HepG2 (cell line): ENCODE measurements at regions not wholly inside any gene's neighbourhood (a gene's known extent, or its start where the extent isn't known, plus 50 kb on each side); places are given as distances from the start of the nearest gene placed in this dataset.

Experiments used
- ATAC-seq: fragments of 200-7000 bp; cut with Tn5 transposase; 3 replicates; pipeline ENCODE4 v1.9.1; 2020; ENCODE audit warnings: mild to moderate bottlenecking, moderate library complexity
- BruUV-seq: library from RNA; stranded (reverse); fragments of 400-500 nt; replicated peaks from 2 replicates; lab custom pipeline; 2021; lab: Mats Ljungman, UMichigan
- CTCF ChIA-PET: fragments of 300-600 bp; formaldehyde crosslinking; extraction: SDS; loops from one replicate; lab custom pipeline; 2021; ENCODE audit warnings: low total read pairs, inconsistent platforms, low intra/inter-chr PET ratio; lab: Yijun Ruan, JAX
- POLR2A ChIA-PET: fragments of 350-600 bp; sonication (Branson Sonifier 250); formaldehyde crosslinking; loops from one replicate; lab custom pipeline; 2020; ENCODE audit warnings: antibody characterized with exemption, inconsistent platforms; lab: Yijun Ruan, JAX
- DNase-seq: peaks from one replicate; pipeline ENCODE4 v3.0.0-alpha.2; 2015; ENCODE audit warnings: low spot score
- FAIRE-seq: peaks from 3 replicates; lab custom pipeline; 2011; peaks lifted over from hg19 to GRCh38; lab: Jason Lieb, UNC
- H2AFZ ChIP-seq: one replicate; pipeline ENCODE4 v1.6.1; 2011; ENCODE audit warnings: low read length, inconsistent platforms
- H3K27ac ChIP-seq: fragments of 300-600 bp; 3 replicates; pipeline ENCODE4 v1.8.0; 2011; ENCODE audit warnings: mixed run types, mild to moderate bottlenecking, mixed read lengths, low read length, inconsistent platforms; ENCODE audit not compliant: insufficient read depth; ENCODE audit errors: extremely low read length
- H3K27me3 ChIP-seq, 2 experiments: fragments of 200-600 bp in 1 of 2; 2 replicates in 1 of 2; 3 replicates in 1 of 2; pipeline versions ENCODE4 v1.6.0 to v1.8.0; 2011; ENCODE audit warnings: low read length in 2 of 2, mild to moderate bottlenecking in 2 of 2, moderate library complexity in 2 of 2, inconsistent platforms in 1 of 2; ENCODE audit not compliant: insufficient read depth in 2 of 2, control insufficient read depth in 1 of 2
- H3K36me3 ChIP-seq, 2 experiments: fragments of 200-600 bp in 1 of 2; replicated peaks in 1 of 2; 2 replicates in 1 of 2; 3 replicates in 1 of 2; pipeline versions ENCODE4 v1.5.1 to v1.8.0; 2011; ENCODE audit warnings: low read length in 2 of 2, inconsistent platforms in 1 of 2; ENCODE audit not compliant: insufficient read depth in 2 of 2, control insufficient read depth in 1 of 2
- H3K4me1 ChIP-seq: 2 replicates; pipeline ENCODE4 v1.5.1; 2012; ENCODE audit warnings: low read length, inconsistent platforms; ENCODE audit not compliant: insufficient read depth
- H3K4me2 ChIP-seq: 2 replicates; pipeline ENCODE4 v1.6.0; 2011; ENCODE audit warnings: low read depth, low read length, inconsistent platforms
- H3K4me3 ChIP-seq, 3 experiments: fragments of 200-600 bp in 1 of 3; sonication (generic), shearing (Covaris generic) in 1 of 3; replicated peaks in 1 of 3; 2 replicates each; pipeline ENCODE4 v1.5.1; 2011 to 2016; ENCODE audit warnings: low read length in 3 of 3, inconsistent platforms in 2 of 3, low read depth in 2 of 3, mild to moderate bottlenecking in 2 of 3, control low read depth in 1 of 3, mixed read lengths in 1 of 3; ENCODE audit not compliant: insufficient read depth in 1 of 3
- H3K79me2 ChIP-seq: one replicate; pipeline ENCODE4 v1.6.1; 2011; ENCODE audit warnings: low read length, inconsistent platforms; ENCODE audit not compliant: insufficient read depth
- H3K9ac ChIP-seq: 2 replicates; pipeline ENCODE4 v1.6.0; 2011; ENCODE audit warnings: mild to moderate bottlenecking, low read depth, low read length, inconsistent platforms; ENCODE audit not compliant: insufficient read depth
- H3K9me3 ChIP-seq: 2 replicates; pipeline ENCODE4 v1.5.1; 2012; ENCODE audit warnings: mild to moderate bottlenecking, low read length
- H4K20me1 ChIP-seq: 2 replicates; pipeline ENCODE4 v1.6.0; 2011; ENCODE audit warnings: inconsistent platforms, mild to moderate bottlenecking, low read length, moderate library complexity; ENCODE audit not compliant: insufficient read depth
- MYC ChIP-seq: sonication (generic); formaldehyde crosslinking; IDR thresholded peaks from 2 replicates; pipeline ENCODE4 v1.9.0; 2021; ENCODE audit warnings: missing genetic modification reagents, borderline replicate concordance
- NFKBIZ ChIP-seq: IDR thresholded peaks from 2 replicates; pipeline ENCODE4 v1.6.1; 2018; ENCODE audit warnings: missing genetic modification reagents, missing compliant biosample characterization
- RORA ChIP-seq: sonication (generic); formaldehyde crosslinking; IDR thresholded peaks from 2 replicates; pipeline ENCODE4 v1.5.0; 2020; ENCODE audit warnings: mild to moderate bottlenecking, missing genetic modification reagents, moderate library complexity
- ZBTB38 ChIP-seq: sonication (generic); formaldehyde crosslinking; IDR thresholded peaks from 2 replicates; pipeline ENCODE4 v1.5.1; 2020; ENCODE audit warnings: mild to moderate bottlenecking, missing genetic modification reagents
- ZNF101 ChIP-seq: sonication (generic); formaldehyde crosslinking; IDR thresholded peaks from 2 replicates; pipeline ENCODE4 v1.4.0; 2020; ENCODE audit warnings: mild to moderate bottlenecking, low read depth, missing genetic modification reagents, borderline replicate concordance
- ZNF12 ChIP-seq: sonication (generic); formaldehyde crosslinking; IDR thresholded peaks from 2 replicates; pipeline ENCODE4 v1.5.0; 2020; ENCODE audit warnings: missing genetic modification reagents
- ZNF264 ChIP-seq: sonication (generic); formaldehyde crosslinking; IDR thresholded peaks from 2 replicates; pipeline ENCODE4 v1.4.0; 2020; ENCODE audit warnings: missing genetic modification reagents
- ZNF512B ChIP-seq: sonication (generic); formaldehyde crosslinking; IDR thresholded peaks from 2 replicates; pipeline ENCODE4 v1.5.1; 2020; ENCODE audit warnings: missing genetic modification reagents, mild to moderate bottlenecking, borderline replicate concordance
- ZNF746 ChIP-seq: sonication (generic); formaldehyde crosslinking; IDR thresholded peaks from 2 replicates; pipeline ENCODE4 v1.8.0; 2022; ENCODE audit warnings: mild to moderate bottlenecking, missing genetic modification reagents
- WGBS: methylation state at CpG from one replicate; pipeline ENCODE4 v1.1.6; 2017; ENCODE audit warnings: low lambda C conversion rate; 5-methylcytosine and 5-hydroxymethylcytosine counted together
- in situ Hi-C: cut with HindIII; loops from 2 replicates; pipeline ENCODE4 v1.10.0; 2017; ENCODE audit warnings: low pct_unique_long_range_greater_than_20kb; ENCODE audit not compliant: extremely low pct_ligation_motif_present
- intact Hi-C: fragments of 100-400 bp; cut with micrococcal nuclease; formaldehyde crosslinking; loops from one replicate; pipeline ENCODE4 v1.10.0; 2022; ENCODE audit not compliant: unreplicated experiment
- TF ChIP-seq, protein P1 (sequence below): sonication (generic); formaldehyde crosslinking; IDR thresholded peaks from 2 replicates; pipeline ENCODE4 v1.5.0; 2020; ENCODE audit warnings: missing genetic modification reagents
- TF ChIP-seq, protein P2 (sequence below): sonication (generic); formaldehyde crosslinking; IDR thresholded peaks from 2 replicates; pipeline ENCODE4 v1.5.0; 2020; ENCODE audit warnings: mild to moderate bottlenecking, missing genetic modification reagents

DNA sequence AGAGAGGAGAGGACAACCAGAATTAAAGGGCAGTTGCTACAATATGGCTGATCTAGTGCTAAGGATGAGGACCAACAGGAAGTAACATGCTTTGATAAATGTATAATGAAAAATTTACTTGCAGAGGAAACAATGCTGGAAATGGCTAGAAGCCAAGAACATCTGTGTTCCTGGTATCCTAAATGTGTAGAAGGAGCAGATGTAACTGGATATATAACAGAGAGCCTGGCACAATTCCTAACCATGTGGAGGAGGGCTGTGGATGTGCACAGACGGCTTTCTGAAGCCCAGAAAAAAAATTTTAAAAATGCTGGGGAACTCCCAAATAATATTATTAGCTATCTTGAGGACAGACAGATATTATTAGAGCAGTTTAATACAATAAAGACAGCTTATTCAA lies 159.4 kb upstream of the GBE1 start:
- FAIRE-seq, result no peak

DNA sequence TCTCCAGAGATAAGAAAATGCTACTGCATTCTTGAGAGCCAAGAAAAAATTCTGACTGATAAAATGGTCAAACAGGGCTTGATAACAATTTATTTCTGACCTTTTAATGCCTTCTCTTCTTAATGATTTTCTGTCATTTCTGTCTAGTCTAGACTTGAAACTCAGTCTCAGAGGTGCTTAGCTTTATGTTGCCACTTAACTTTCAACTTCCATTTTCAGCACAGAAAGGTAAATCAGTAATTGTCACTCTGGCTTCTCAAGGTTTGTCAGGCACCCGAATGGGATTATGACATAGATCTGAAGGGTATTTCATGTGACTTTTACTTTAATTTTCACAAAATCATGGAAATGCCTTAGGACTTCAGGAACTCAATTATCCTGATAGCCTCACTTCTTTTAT lies 155.4 kb upstream of the GBE1 start:
- H3K9me3 ChIP-seq, result no peaks in the 10 kb centered on the region
- H2AFZ ChIP-seq, result no peak overlapping the region
- H3K4me1 ChIP-seq, result no peaks in the 10 kb centered on the region
- no peaks in the 10 kb centered on the region for H3K27me3 ChIP-seq
- no peaks in the 10 kb centered on the region for H3K79me2 ChIP-seq
- no peak overlapping the region for H3K4me2 ChIP-seq
- DNase-seq (no peak), ATAC-seq (no peak), FAIRE-seq (no peak)
- no peak overlapping the region for H3K4me3 ChIP-seq
- no peaks in the 10 kb centered on the region for H4K20me1 ChIP-seq
- in situ Hi-C loops (no loop called here), intact Hi-C loops (no loop called here)
- H3K27ac ChIP-seq, result no peak overlapping the region
- no peaks in the 10 kb centered on the region for H3K36me3 ChIP-seq
- no TSS peak for BruUV-seq
- no peak overlapping the region for H3K9ac ChIP-seq
- ChIA-PET POLR2A (no interaction called here), CTCF (no interaction called here)
- WGBS, result 0% methylated on average over 1 of the region's 1 CpG
- TF ChIP-seq ZNF512B (CRISPR knock-in tag) (no peak), ZNF12 (CRISPR knock-in tag) (no peak), RORA (CRISPR knock-in tag) (no peak), MYC (CRISPR knock-in tag) (no peak), ZBTB38 (no peak), ZNF101 (CRISPR knock-in tag) (no peak), ZNF264 (CRISPR knock-in tag) (no peak), NFKBIZ (no peak)

More for the DNA sequence above, 159.4 kb upstream of the GBE1 start:
- no peaks in the 10 kb centered on the region for H3K79me2 ChIP-seq
- no peak overlapping the region for H3K4me3 ChIP-seq
- H3K9ac ChIP-seq, result no peak overlapping the region
- intact Hi-C loops (no loop called here), in situ Hi-C loops (no loop called here)
- ATAC-seq (no peak), DNase-seq (no peak)
- no peak overlapping the region for H2AFZ ChIP-seq
- H3K36me3 ChIP-seq, result no peaks in the 10 kb centered on the region
- TF ChIP-seq ZNF746, result no peak
- TF ChIP-seq, protein P1, sequence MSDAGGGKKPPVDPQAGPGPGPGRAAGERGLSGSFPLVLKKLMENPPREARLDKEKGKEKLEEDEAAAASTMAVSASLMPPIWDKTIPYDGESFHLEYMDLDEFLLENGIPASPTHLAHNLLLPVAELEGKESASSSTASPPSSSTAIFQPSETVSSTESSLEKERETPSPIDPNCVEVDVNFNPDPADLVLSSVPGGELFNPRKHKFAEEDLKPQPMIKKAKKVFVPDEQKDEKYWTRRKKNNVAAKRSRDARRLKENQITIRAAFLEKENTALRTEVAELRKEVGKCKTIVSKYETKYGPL (CRISPR knock-in tag), result no peak
- TF ChIP-seq, protein P2, sequence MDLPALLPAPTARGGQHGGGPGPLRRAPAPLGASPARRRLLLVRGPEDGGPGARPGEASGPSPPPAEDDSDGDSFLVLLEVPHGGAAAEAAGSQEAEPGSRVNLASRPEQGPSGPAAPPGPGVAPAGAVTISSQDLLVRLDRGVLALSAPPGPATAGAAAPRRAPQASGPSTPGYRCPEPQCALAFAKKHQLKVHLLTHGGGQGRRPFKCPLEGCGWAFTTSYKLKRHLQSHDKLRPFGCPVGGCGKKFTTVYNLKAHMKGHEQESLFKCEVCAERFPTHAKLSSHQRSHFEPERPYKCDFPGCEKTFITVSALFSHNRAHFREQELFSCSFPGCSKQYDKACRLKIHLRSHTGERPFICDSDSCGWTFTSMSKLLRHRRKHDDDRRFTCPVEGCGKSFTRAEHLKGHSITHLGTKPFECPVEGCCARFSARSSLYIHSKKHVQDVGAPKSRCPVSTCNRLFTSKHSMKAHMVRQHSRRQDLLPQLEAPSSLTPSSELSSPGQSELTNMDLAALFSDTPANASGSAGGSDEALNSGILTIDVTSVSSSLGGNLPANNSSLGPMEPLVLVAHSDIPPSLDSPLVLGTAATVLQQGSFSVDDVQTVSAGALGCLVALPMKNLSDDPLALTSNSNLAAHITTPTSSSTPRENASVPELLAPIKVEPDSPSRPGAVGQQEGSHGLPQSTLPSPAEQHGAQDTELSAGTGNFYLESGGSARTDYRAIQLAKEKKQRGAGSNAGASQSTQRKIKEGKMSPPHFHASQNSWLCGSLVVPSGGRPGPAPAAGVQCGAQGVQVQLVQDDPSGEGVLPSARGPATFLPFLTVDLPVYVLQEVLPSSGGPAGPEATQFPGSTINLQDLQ (CRISPR knock-in tag), result no peak
- 5% methylated on average over 1 of the region's 1 CpG for WGBS
- ChIA-PET POLR2A (no interaction called here), CTCF (no interaction called here)
- H3K9me3 ChIP-seq, result no peaks in the 10 kb centered on the region
- no peaks in the 10 kb centered on the region for H3K27me3 ChIP-seq
- H4K20me1 ChIP-seq, result no peaks in the 10 kb centered on the region
- BruUV-seq, result no TSS peak
- no peak overlapping the region for H3K4me2 ChIP-seq
- H3K27ac ChIP-seq, result no peak overlapping the region
- no peaks in the 10 kb centered on the region for H3K4me1 ChIP-seq
